ENCODE measurements at regions not wholly inside any gene's neighbourhood (a gene's known extent, or its start where the extent isn't known, plus 50 kb on each side); places are given as distances from the start of the nearest gene placed in this dataset.

GRCh38 chr9:7859701-7860334 is 60.2 kb upstream of the DMAC1 start:
- no peak for DNase-seq

GRCh38 chr9:7858166-7858565 is 58.6 kb upstream of the DMAC1 start:
- DNase-seq: no peak

DNA sequence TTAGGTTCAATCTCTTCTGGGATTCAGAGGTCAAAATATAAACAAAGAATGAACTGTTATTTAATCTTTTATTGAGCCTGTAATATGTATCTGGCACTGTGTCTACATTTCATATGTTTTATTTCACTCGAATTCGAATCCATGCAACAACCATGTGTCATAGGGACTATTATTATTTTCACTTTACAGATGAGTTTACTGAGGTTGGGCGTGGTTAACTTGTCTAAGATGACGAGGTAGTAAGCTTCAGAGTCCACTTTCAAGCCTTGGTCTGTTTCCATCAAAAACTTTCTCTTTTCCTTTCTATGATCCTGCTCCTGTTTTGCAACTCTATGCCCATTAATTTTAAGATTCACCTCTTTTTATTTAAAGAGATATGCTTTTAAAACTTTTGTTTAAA is 55.2 kb upstream of the DMAC1 start:
- DNase-seq: no peak

Measured in AML-193 (cell line).